ENCODE measurements at regions not wholly inside any gene's neighbourhood (a gene's known extent, or its start where the extent isn't known, plus 50 kb on each side); places are given as distances from the start of the nearest gene placed in this dataset.

GRCh38 chr2:120904379-120904778, 168.7 kb downstream of the GLI2 start:
- Histone ChIP-seq H3K27ac (ENCODE audit: low read depth, low read length) (no peak overlapping the region), H3K4me3 (ENCODE audit: insufficient read depth, low read depth, low read length) (no peak overlapping the region), H3K79me2 (ENCODE audit: insufficient read depth, low read length) (peaks cover 26% of the 10 kb centered on the region), H3K9me3 (ENCODE audit: insufficient read depth, low read depth, low read length) (no peaks in the 10 kb centered on the region), H3K4me1 (ENCODE audit: insufficient read depth, low read length) (no peaks in the 10 kb centered on the region), H2AFZ (ENCODE audit: low read depth, low read length) (no peak overlapping the region), H4K20me1 (ENCODE audit: insufficient read depth, low read length) (peaks cover 76% of the 10 kb centered on the region), H3K4me2 (ENCODE audit: low read length) (no peak overlapping the region), H3K9ac (ENCODE audit: low read length) (no peak overlapping the region), H3K36me3 (ENCODE audit: insufficient read depth, low read length) (no peaks in the 10 kb centered on the region), H3K27me3 (ENCODE audit: insufficient read depth, low read length) (no peaks in the 10 kb centered on the region)
- Mint-ChIP-seq H3K27ac (ENCODE audit: unreplicated experiment) (peak overlapping the region; percentile 41), H3K9me3 (ENCODE audit: unreplicated experiment) (no peaks in the 10 kb centered on the region), H3K4me3 (ENCODE audit: unreplicated experiment) (no peak overlapping the region), H3K36me3 (ENCODE audit: low read depth, unreplicated experiment) (peaks cover 18% of the 10 kb centered on the region), H3K27me3 (ENCODE audit: low read depth, unreplicated experiment) (no peaks in the 10 kb centered on the region), H3K4me1 (ENCODE audit: low read depth, unreplicated experiment) (peaks cover 28% of the 10 kb centered on the region)
- FAIRE-seq (no peak), DNase-seq (ENCODE audit: low read depth) (no peak)
- TF ChIP-seq EZH2 (IDR thresholded peaks at IDR 0.05; ENCODE audit: insufficient read depth, low read length), result no peak
- TF ChIP-seq CTCF (IDR thresholded peaks at IDR 0.05; ENCODE audit: insufficient read depth, low read depth, low read length), result no peak

- Histone ChIP-seq H2AFZ (ENCODE audit: low read depth, low read length) (no peak overlapping the region), H3K9me3 (ENCODE audit: insufficient read depth, low read depth, low read length) (no peaks in the 10 kb centered on the region), H3K27ac (ENCODE audit: low read depth, low read length) (no peak overlapping the region), H3K4me1 (ENCODE audit: insufficient read depth, low read length) (no peaks in the 10 kb centered on the region), H3K27me3 (ENCODE audit: insufficient read depth, low read length) (no peaks in the 10 kb centered on the region), H4K20me1 (ENCODE audit: insufficient read depth, low read length) (peaks cover 72% of the 10 kb centered on the region), H3K4me3 (ENCODE audit: insufficient read depth, low read depth, low read length) (no peak overlapping the region), H3K4me2 (ENCODE audit: low read length) (no peak overlapping the region), H3K9ac (ENCODE audit: low read length) (no peak overlapping the region), H3K79me2 (ENCODE audit: insufficient read depth, low read length) (peaks cover 22% of the 10 kb centered on the region), H3K36me3 (ENCODE audit: insufficient read depth, low read length) (no peaks in the 10 kb centered on the region)
- Mint-ChIP-seq H3K27me3 (ENCODE audit: low read depth, unreplicated experiment) (no peaks in the 10 kb centered on the region), H3K4me3 (ENCODE audit: unreplicated experiment) (no peak overlapping the region), H3K36me3 (ENCODE audit: low read depth, unreplicated experiment) (peaks cover 18% of the 10 kb centered on the region), H3K27ac (ENCODE audit: unreplicated experiment) (peak overlapping the region; percentile 12), H3K4me1 (ENCODE audit: low read depth, unreplicated experiment) (peaks cover 26% of the 10 kb centered on the region), H3K9me3 (ENCODE audit: unreplicated experiment) (no peaks in the 10 kb centered on the region)
- TF ChIP-seq CTCF (IDR thresholded peaks at IDR 0.05; ENCODE audit: insufficient read depth, low read depth, low read length) (no peak), EZH2 (IDR thresholded peaks at IDR 0.05; ENCODE audit: insufficient read depth, low read length) (no peak)
- FAIRE-seq (no peak), DNase-seq (ENCODE audit: low read depth) (no peak)
These were observed 169.2 kb downstream of the GLI2 start for GRCh38 chr2:120904830-120905234.

GRCh38 chr2:120905298-120905697, 169.6 kb downstream of the GLI2 start:
- Histone ChIP-seq H3K36me3 (ENCODE audit: insufficient read depth, low read length) (no peaks in the 10 kb centered on the region), H4K20me1 (ENCODE audit: insufficient read depth, low read length) (peaks cover 67% of the 10 kb centered on the region), H3K4me3 (ENCODE audit: insufficient read depth, low read depth, low read length) (no peak overlapping the region), H2AFZ (ENCODE audit: low read depth, low read length) (no peak overlapping the region), H3K79me2 (ENCODE audit: insufficient read depth, low read length) (peaks cover 22% of the 10 kb centered on the region), H3K9ac (ENCODE audit: low read length) (no peak overlapping the region), H3K9me3 (ENCODE audit: insufficient read depth, low read depth, low read length) (no peaks in the 10 kb centered on the region), H3K4me1 (ENCODE audit: insufficient read depth, low read length) (no peaks in the 10 kb centered on the region), H3K27me3 (ENCODE audit: insufficient read depth, low read length) (no peaks in the 10 kb centered on the region), H3K4me2 (ENCODE audit: low read length) (no peak overlapping the region), H3K27ac (ENCODE audit: low read depth, low read length) (no peak overlapping the region)
- Mint-ChIP-seq H3K27me3 (ENCODE audit: low read depth, unreplicated experiment) (no peaks in the 10 kb centered on the region), H3K27ac (ENCODE audit: unreplicated experiment) (no peak overlapping the region), H3K36me3 (ENCODE audit: low read depth, unreplicated experiment) (peaks cover 19% of the 10 kb centered on the region), H3K9me3 (ENCODE audit: unreplicated experiment) (no peaks in the 10 kb centered on the region), H3K4me1 (ENCODE audit: low read depth, unreplicated experiment) (peaks cover 21% of the 10 kb centered on the region), H3K4me3 (ENCODE audit: unreplicated experiment) (no peak overlapping the region)
- FAIRE-seq (no peak), DNase-seq (ENCODE audit: low read depth) (no peak)
- no peak for TF ChIP-seq EZH2 (IDR thresholded peaks at IDR 0.05; ENCODE audit: insufficient read depth, low read length)
- TF ChIP-seq CTCF (IDR thresholded peaks at IDR 0.05; ENCODE audit: insufficient read depth, low read depth, low read length), result no peak
